Gastrocnemius medialis (tissue), 4 donors: ENCODE measurements at regions not wholly inside any gene's neighbourhood (a gene's known extent, or its start where the extent isn't known, plus 50 kb on each side); places are given as distances from the start of the nearest gene placed in this dataset.

Experiments used
- POLR2A ChIP-seq, 2 donors: fragments of 450-650 bp; IDR thresholded peaks; one replicate each; pipeline ENCODE4 v1.6.1; 2017; ENCODE audit warnings: antibody characterized with exemption in 2 of 2, mild to moderate bottlenecking in 2 of 2, moderate library complexity in 2 of 2
- TF ChIP-seq, protein P1 (sequence below), 5 experiments: fragments of 450-650 bp in 3 of 5; fragments of 200-600 bp in 2 of 5; sonication (generic) in 2 of 5; IDR thresholded peaks in 4 of 5; conservative IDR thresholded peaks in 1 of 5; 1 replicate in 4 of 5; 2 replicates in 1 of 5; pipeline ENCODE4 v1.5.1; 2016 to 2019; ENCODE audit warnings: antibody characterized with exemption in 5 of 5, mild to moderate bottlenecking in 3 of 5, moderate library complexity in 3 of 5

DNA sequence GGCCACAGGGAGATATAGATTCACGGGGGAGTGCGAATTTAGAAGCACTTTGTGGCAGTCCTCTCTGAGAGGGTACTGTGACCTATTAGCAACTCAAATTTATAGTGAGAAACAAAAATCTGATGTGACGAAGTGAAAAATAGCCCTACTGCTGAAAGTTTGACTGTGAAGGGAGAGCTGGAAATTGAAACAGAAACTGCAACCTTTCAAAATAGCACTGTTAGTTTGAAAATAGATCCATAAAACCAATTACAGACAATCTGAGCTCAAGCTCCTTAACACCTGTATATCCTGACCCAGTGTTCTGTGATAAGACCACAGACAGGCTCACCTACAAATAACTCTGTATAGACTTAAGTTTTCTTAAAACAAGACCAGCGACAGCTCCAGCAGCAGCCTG lies 420.1 kb downstream of the IRX1 start:
- TF ChIP-seq, protein P1, sequence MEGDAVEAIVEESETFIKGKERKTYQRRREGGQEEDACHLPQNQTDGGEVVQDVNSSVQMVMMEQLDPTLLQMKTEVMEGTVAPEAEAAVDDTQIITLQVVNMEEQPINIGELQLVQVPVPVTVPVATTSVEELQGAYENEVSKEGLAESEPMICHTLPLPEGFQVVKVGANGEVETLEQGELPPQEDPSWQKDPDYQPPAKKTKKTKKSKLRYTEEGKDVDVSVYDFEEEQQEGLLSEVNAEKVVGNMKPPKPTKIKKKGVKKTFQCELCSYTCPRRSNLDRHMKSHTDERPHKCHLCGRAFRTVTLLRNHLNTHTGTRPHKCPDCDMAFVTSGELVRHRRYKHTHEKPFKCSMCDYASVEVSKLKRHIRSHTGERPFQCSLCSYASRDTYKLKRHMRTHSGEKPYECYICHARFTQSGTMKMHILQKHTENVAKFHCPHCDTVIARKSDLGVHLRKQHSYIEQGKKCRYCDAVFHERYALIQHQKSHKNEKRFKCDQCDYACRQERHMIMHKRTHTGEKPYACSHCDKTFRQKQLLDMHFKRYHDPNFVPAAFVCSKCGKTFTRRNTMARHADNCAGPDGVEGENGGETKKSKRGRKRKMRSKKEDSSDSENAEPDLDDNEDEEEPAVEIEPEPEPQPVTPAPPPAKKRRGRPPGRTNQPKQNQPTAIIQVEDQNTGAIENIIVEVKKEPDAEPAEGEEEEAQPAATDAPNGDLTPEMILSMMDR (IDR thresholded peaks at IDR 0.05 in 4 of 5, conservative IDR thresholded peaks at IDR 0.05 in 1 of 5) = no peak
- TF ChIP-seq POLR2A (IDR thresholded peaks at IDR 0.05) = no peak
